ENCODE measurements at regions not wholly inside any gene's neighbourhood (a gene's known extent, or its start where the extent isn't known, plus 50 kb on each side); places are given as distances from the start of the nearest gene placed in this dataset.

DNA sequence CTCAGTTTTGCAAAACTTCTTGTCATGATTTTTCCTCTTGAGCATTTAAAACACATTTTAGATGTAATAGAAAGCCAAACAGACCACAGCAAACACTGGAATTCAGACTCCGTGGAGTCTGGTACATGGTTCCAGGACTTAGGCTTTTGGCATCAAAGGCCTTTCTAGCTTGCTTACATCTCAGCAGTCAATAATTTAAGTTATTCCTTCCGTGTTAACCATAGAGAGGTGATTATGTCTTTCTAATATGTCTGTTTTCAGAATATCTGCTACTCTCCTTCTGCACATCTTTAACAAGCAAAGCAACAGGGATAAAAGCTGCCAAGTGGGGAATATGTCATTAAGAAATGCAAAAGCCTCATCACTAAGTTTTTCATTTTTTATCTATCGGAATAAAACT is 171.7 kb upstream of the CRBN start:
- TF ChIP-seq BHLHE40 (IDR thresholded peaks at IDR 0.05; ENCODE audit: borderline replicate concordance) (no peak), PKNOX1 (IDR thresholded peaks at IDR 0.05) (no peak), CTBP1 (IDR thresholded peaks at IDR 0.05; ENCODE audit: borderline replicate concordance) (no peak), SUZ12 (IDR thresholded peaks at IDR 0.05) (no peak), FOXM1 (IDR thresholded peaks at IDR 0.05; ENCODE audit: borderline replicate concordance) (no peak), FOXK2 (IDR thresholded peaks at IDR 0.05) (no peak), NFRKB (IDR thresholded peaks at IDR 0.05) (no peak), ZNF384 (IDR thresholded peaks at IDR 0.05) (no peak), ELF4 (IDR thresholded peaks at IDR 0.05) (no peak), HDGF (IDR thresholded peaks at IDR 0.05; ENCODE audit: borderline replicate concordance) (no peak), SP1 (IDR thresholded peaks at IDR 0.05) (no peak), TARDBP (IDR thresholded peaks at IDR 0.05) (no peak)
